Subcutaneous abdominal adipose tissue (tissue), 5 donors: ENCODE measurements at regions not wholly inside any gene's neighbourhood (a gene's known extent, or its start where the extent isn't known, plus 50 kb on each side); places are given as distances from the start of the nearest gene placed in this dataset.
"Not testable (repeated sequence)": the region's sequence is repeated elsewhere in the genome, so short reads cannot be mapped to it uniquely, and the experiment has no call there.

Experiments used
- H3K27ac ChIP-seq: one replicate; pipeline ENCODE4 v1.7.0; 2013; ENCODE audit warnings: low read depth, mild to moderate bottlenecking, inconsistent platforms, low read length, moderate library complexity
- H3K27me3 ChIP-seq, 5 donors: one replicate each; pipeline ENCODE4 v1.7.0; 2013; ENCODE audit warnings: low read length in 5 of 5, inconsistent platforms in 1 of 5; ENCODE audit not compliant: control insufficient read depth in 5 of 5, insufficient read depth in 4 of 5
- H3K36me3 ChIP-seq, 5 donors: one replicate each; pipeline ENCODE4 v1.7.0; 2013; ENCODE audit warnings: low read length in 5 of 5; ENCODE audit not compliant: control insufficient read depth in 5 of 5, insufficient read depth in 5 of 5
- H3K4me1 ChIP-seq, 5 donors: one replicate each; pipeline ENCODE4 v1.7.0; 2013; ENCODE audit warnings: low read length in 5 of 5, mild to moderate bottlenecking in 3 of 5, moderate library complexity in 1 of 5; ENCODE audit not compliant: control insufficient read depth in 5 of 5, insufficient read depth in 5 of 5
- H3K4me3 ChIP-seq, 5 donors: one replicate each; pipeline ENCODE4 v1.7.0; 2013; ENCODE audit warnings: low read length in 5 of 5, low read depth in 1 of 5
- H3K9ac ChIP-seq, 5 donors: one replicate each; pipeline ENCODE4 v1.7.0; 2013; ENCODE audit warnings: low read length in 5 of 5, mild to moderate bottlenecking in 4 of 5, moderate library complexity in 3 of 5
- H3K9me3 ChIP-seq, 5 donors: one replicate each; pipeline ENCODE4 v1.7.0; 2013; ENCODE audit warnings: low read length in 5 of 5; ENCODE audit not compliant: control insufficient read depth in 5 of 5
- donor health status: healthy.
- donor health status: healthy.
- donor health status: healthy.
- donor health status: healthy.
- donor health status: healthy.

- Histone ChIP-seq H3K27ac (no peak overlapping the region), H3K27me3 (no peaks in the 10 kb centered on the region), H3K4me1 (no peaks in the 10 kb centered on the region), H3K9me3 (no peaks in the 10 kb centered on the region), H3K36me3 (no peaks in the 10 kb centered on the region), H3K4me3 (no peak overlapping the region), H3K9ac (no peak overlapping the region)
These were observed 1208.3 kb downstream of the OTOL1 start for GRCh38 chr3:162704799-162705385.

GRCh38 chr3:162708394-162708793 is 1211.8 kb downstream of the OTOL1 start:
- not testable (repeated sequence) for H3K36me3 ChIP-seq, H3K4me1 ChIP-seq, H3K9me3 ChIP-seq, H3K9ac ChIP-seq, H3K4me3 ChIP-seq, H3K27ac ChIP-seq, H3K27me3 ChIP-seq

- not testable (repeated sequence) for H3K9me3 ChIP-seq, H3K27ac ChIP-seq, H3K36me3 ChIP-seq, H3K4me1 ChIP-seq, H3K4me3 ChIP-seq, H3K27me3 ChIP-seq, H3K9ac ChIP-seq
These were observed 1212.5 kb downstream of the OTOL1 start for GRCh38 chr3:162708942-162709706.

GRCh38 chr3:162710332-162711112 is 1213.9 kb downstream of the OTOL1 start:
- no peak overlapping the region for H3K4me3 ChIP-seq
- no peak overlapping the region for H3K9ac ChIP-seq
- H3K27me3 ChIP-seq, result no peaks in the 10 kb centered on the region
- no peaks in the 10 kb centered on the region for H3K4me1 ChIP-seq
- no peak overlapping the region for H3K27ac ChIP-seq
- H3K9me3 ChIP-seq, result no peaks in the 10 kb centered on the region
- no peaks in the 10 kb centered on the region for H3K36me3 ChIP-seq

- not testable (repeated sequence) for H3K4me3 ChIP-seq, H3K27me3 ChIP-seq, H3K9ac ChIP-seq, H3K9me3 ChIP-seq, H3K4me1 ChIP-seq, H3K36me3 ChIP-seq, H3K27ac ChIP-seq
These were observed 1220.5 kb downstream of the OTOL1 start for GRCh38 chr3:162717074-162717473.

- Histone ChIP-seq H3K9ac (no peak overlapping the region), H3K36me3 (no peaks in the 10 kb centered on the region), H3K4me1 (no peaks in the 10 kb centered on the region), H3K4me3 (no peak overlapping the region), H3K9me3 (no peaks in the 10 kb centered on the region), H3K27me3 (no peaks in the 10 kb centered on the region), H3K27ac (no peak overlapping the region)
These were observed 1222.1 kb downstream of the OTOL1 start for GRCh38 chr3:162718697-162719096.

GRCh38 chr3:162719684-162720341 is 1223.2 kb downstream of the OTOL1 start:
- H3K9ac ChIP-seq, result no peak overlapping the region
- H3K4me1 ChIP-seq, result no peaks in the 10 kb centered on the region
- H3K27ac ChIP-seq, result no peak overlapping the region
- no peaks in the 10 kb centered on the region for H3K36me3 ChIP-seq
- H3K9me3 ChIP-seq, result no peaks in the 10 kb centered on the region
- H3K4me3 ChIP-seq, result no peak overlapping the region
- H3K27me3 ChIP-seq, result no peaks in the 10 kb centered on the region

- no peaks in the 10 kb centered on the region for H3K9me3 ChIP-seq
- H3K9ac ChIP-seq, result no peak overlapping the region
- no peaks in the 10 kb centered on the region for H3K27me3 ChIP-seq
- no peak overlapping the region for H3K27ac ChIP-seq
- no peaks in the 10 kb centered on the region for H3K4me1 ChIP-seq
- H3K4me3 ChIP-seq, result no peak overlapping the region
- no peaks in the 10 kb centered on the region for H3K36me3 ChIP-seq
These were observed 1225.1 kb downstream of the OTOL1 start for GRCh38 chr3:162721736-162722135.

- no peaks in the 10 kb centered on the region for H3K4me1 ChIP-seq
- H3K27me3 ChIP-seq, result no peaks in the 10 kb centered on the region
- no peaks in the 10 kb centered on the region for H3K9me3 ChIP-seq
- no peak overlapping the region for H3K9ac ChIP-seq
- H3K36me3 ChIP-seq, result no peaks in the 10 kb centered on the region
- H3K4me3 ChIP-seq, result no peak overlapping the region
- no peak overlapping the region for H3K27ac ChIP-seq
These were observed 1225.7 kb downstream of the OTOL1 start for GRCh38 chr3:162722337-162722736.

- not testable (repeated sequence) for H3K9me3 ChIP-seq, H3K9ac ChIP-seq, H3K36me3 ChIP-seq, H3K27ac ChIP-seq, H3K27me3 ChIP-seq, H3K4me1 ChIP-seq, H3K4me3 ChIP-seq
These were observed 1226.2 kb downstream of the OTOL1 start for GRCh38 chr3:162722796-162723195.
